SH-SY5Y (cell line): ENCODE measurements at regions not wholly inside any gene's neighbourhood (a gene's known extent, or its start where the extent isn't known, plus 50 kb on each side); places are given as distances from the start of the nearest gene placed in this dataset.

ENCODE experiments used
- GATA2 ChIP-seq: IDR thresholded peaks from 2 replicates; pipeline ENCODE4 v1.6.1; 2011; ENCODE audit warnings: mild to moderate bottlenecking, low read depth, low read length
- GATA3 ChIP-seq: IDR thresholded peaks from 2 replicates; pipeline ENCODE4 v1.6.1; 2011; ENCODE audit warnings: low read depth, mild to moderate bottlenecking, low read length, moderate library complexity

- TF ChIP-seq GATA2 (no peak), GATA3 (no peak)
Measured at GRCh38 chr9:82436475-82436874, 447.9 kb downstream of the SPATA31D1 start.

- TF ChIP-seq GATA2: no peak
- TF ChIP-seq GATA3: no peak
Measured at GRCh38 chr9:82438581-82438980, 450.0 kb downstream of the SPATA31D1 start.

- TF ChIP-seq GATA3 (no peak), GATA2 (no peak)
Measured at GRCh38 chr9:82443312-82443711, 454.7 kb downstream of the SPATA31D1 start.

- TF ChIP-seq GATA2 (no peak), GATA3 (no peak)
Measured at GRCh38 chr9:82445556-82445955, 457.0 kb downstream of the SPATA31D1 start.

GRCh38 chr9:82447343-82447742 lies 458.8 kb downstream of the SPATA31D1 start:
- TF ChIP-seq GATA3 (no peak), GATA2 (no peak)

- TF ChIP-seq GATA2 (no peak), GATA3 (no peak)
Measured at GRCh38 chr9:82449986-82450385, 461.4 kb downstream of the SPATA31D1 start.

GRCh38 chr9:82454509-82455190 lies 466.1 kb downstream of the SPATA31D1 start:
- TF ChIP-seq GATA3 (no peak), GATA2 (no peak)

GRCh38 chr9:82456642-82457041 lies 468.1 kb downstream of the SPATA31D1 start:
- no peak for TF ChIP-seq GATA2
- no peak for TF ChIP-seq GATA3

- TF ChIP-seq GATA3: no peak
- no peak for TF ChIP-seq GATA2
Measured at GRCh38 chr9:82457298-82457697, 468.7 kb downstream of the SPATA31D1 start.

GRCh38 chr9:82457891-82458290 lies 469.3 kb downstream of the SPATA31D1 start:
- no peak for TF ChIP-seq GATA3
- TF ChIP-seq GATA2: no peak

GRCh38 chr9:82458296-82458695 lies 469.7 kb downstream of the SPATA31D1 start:
- no peak for TF ChIP-seq GATA2
- no peak for TF ChIP-seq GATA3

- TF ChIP-seq GATA3: no peak
- no peak for TF ChIP-seq GATA2
Measured at GRCh38 chr9:82466616-82467260, 478.2 kb downstream of the SPATA31D1 start.

GRCh38 chr9:82467436-82467835 lies 478.9 kb downstream of the SPATA31D1 start:
- no peak for TF ChIP-seq GATA2
- TF ChIP-seq GATA3: no peak

GRCh38 chr9:82474235-82474634 lies 485.7 kb downstream of the SPATA31D1 start:
- TF ChIP-seq GATA2 (no peak), GATA3 (no peak)

- TF ChIP-seq GATA2: no peak
- no peak for TF ChIP-seq GATA3
Measured at GRCh38 chr9:82475584-82476301, 487.2 kb downstream of the SPATA31D1 start.
